Keratinocyte (primary cell): ENCODE measurements at regions not wholly inside any gene's neighbourhood (a gene's known extent, or its start where the extent isn't known, plus 50 kb on each side); places are given as distances from the start of the nearest gene placed in this dataset.

ENCODE experiments used
- DNase-seq: peaks from one replicate; pipeline ENCODE4 v3.0.0-alpha.2; 2011; ENCODE audit warnings: low read depth, missing footprints, low spot score
- FAIRE-seq: peaks from 2 replicates; lab custom pipeline; 2011; peaks lifted over from hg19 to GRCh38; lab: Jason Lieb, UNC
- H2AFZ ChIP-seq: 2 replicates; pipeline ENCODE4 v1.6.0; 2012; ENCODE audit warnings: low read length, control low read depth, inconsistent platforms; ENCODE audit not compliant: control insufficient read depth
- H3K27ac ChIP-seq: 2 replicates; pipeline ENCODE4 v1.5.1; 2011; ENCODE audit warnings: low read length; ENCODE audit not compliant: control insufficient read depth, insufficient read depth
- H3K27me3 ChIP-seq: 3 replicates; pipeline ENCODE4 v1.6.0; 2011; ENCODE audit warnings: low read length; ENCODE audit not compliant: control insufficient read depth, insufficient read depth; ENCODE audit errors: extremely low read depth
- H3K36me3 ChIP-seq, 2 experiments: 2 replicates in 1 of 2; 3 replicates in 1 of 2; pipeline ENCODE4 v1.5.1; 2011; ENCODE audit warnings: low read length in 2 of 2, mild to moderate bottlenecking in 1 of 2; ENCODE audit not compliant: control insufficient read depth in 2 of 2, insufficient read depth in 2 of 2; ENCODE audit errors: extremely low read depth in 1 of 2
- H3K4me1 ChIP-seq: 3 replicates; pipeline ENCODE4 v1.5.1; 2011; ENCODE audit warnings: low read length; ENCODE audit not compliant: control insufficient read depth, insufficient read depth; ENCODE audit errors: extremely low read depth
- H3K4me2 ChIP-seq: 3 replicates; pipeline ENCODE4 v1.6.0; 2011; ENCODE audit warnings: low read depth, low read length; ENCODE audit not compliant: control insufficient read depth, insufficient read depth; ENCODE audit errors: extremely low read depth
- H3K4me3 ChIP-seq, 3 experiments: fragments of 200-600 bp in 1 of 3; sonication (generic) in 1 of 3; 2 replicates in 2 of 3; 3 replicates in 1 of 3; pipeline ENCODE4 v1.5.1; 2011 to 2016; ENCODE audit warnings: low read length in 3 of 3, mild to moderate bottlenecking in 3 of 3, control low read depth in 2 of 3, inconsistent platforms in 1 of 3, low read depth in 1 of 3, mixed read lengths in 1 of 3, mixed run types in 1 of 3, moderate library complexity in 1 of 3; ENCODE audit not compliant: control insufficient read depth in 2 of 3, insufficient read depth in 2 of 3; ENCODE audit errors: extremely low read depth in 1 of 3
- H3K79me2 ChIP-seq: 2 replicates; pipeline ENCODE4 v1.6.0; 2012; ENCODE audit warnings: low read length; ENCODE audit not compliant: control insufficient read depth, insufficient read depth
- H3K9ac ChIP-seq: 3 replicates; pipeline ENCODE4 v1.6.0; 2011; ENCODE audit warnings: low read length; ENCODE audit not compliant: control insufficient read depth, insufficient read depth; ENCODE audit errors: extremely low read depth
- H3K9me1 ChIP-seq: 3 replicates; pipeline ENCODE4 v1.6.0; 2011; ENCODE audit warnings: low read length; ENCODE audit not compliant: control insufficient read depth, insufficient read depth; ENCODE audit errors: extremely low read depth
- H3K9me3 ChIP-seq: 2 replicates; pipeline ENCODE4 v1.5.1; 2012; ENCODE audit warnings: low read depth, low read length; ENCODE audit not compliant: control insufficient read depth
- H4K20me1 ChIP-seq: 3 replicates; pipeline ENCODE4 v1.6.0; 2011; ENCODE audit warnings: low read length; ENCODE audit not compliant: control insufficient read depth, insufficient read depth; ENCODE audit errors: extremely low read depth
- EZH2 ChIP-seq: IDR thresholded peaks from one replicate; pipeline ENCODE4 v1.6.1; 2012; ENCODE audit warnings: inconsistent platforms, mild to moderate bottlenecking, low read length, moderate library complexity
- dilution Hi-C: fragments of 300-500 bp; cut with MboI; formaldehyde crosslinking; loops from one replicate; pipeline ENCODE4 v1.7.0; 2020; ENCODE audit warnings: low sequenced_read_pairs; ENCODE audit not compliant: extremely low pct_ligation_motif_present
- TF ChIP-seq, protein P1 (sequence below), 3 experiments: IDR thresholded peaks in 1 of 3; conservative IDR thresholded peaks in 1 of 3; optimal IDR thresholded peaks in 1 of 3; 2 replicates in 2 of 3; 3 replicates in 1 of 3; pipeline versions ENCODE3 to v1.5.1; 2011; ENCODE audit warnings: low read length in 3 of 3, mild to moderate bottlenecking in 3 of 3, moderate library complexity in 2 of 3, control low read depth in 1 of 3, inconsistent platforms in 1 of 3; ENCODE audit not compliant: insufficient read depth in 2 of 3; ENCODE audit errors: extremely low read depth in 1 of 3

DNA sequence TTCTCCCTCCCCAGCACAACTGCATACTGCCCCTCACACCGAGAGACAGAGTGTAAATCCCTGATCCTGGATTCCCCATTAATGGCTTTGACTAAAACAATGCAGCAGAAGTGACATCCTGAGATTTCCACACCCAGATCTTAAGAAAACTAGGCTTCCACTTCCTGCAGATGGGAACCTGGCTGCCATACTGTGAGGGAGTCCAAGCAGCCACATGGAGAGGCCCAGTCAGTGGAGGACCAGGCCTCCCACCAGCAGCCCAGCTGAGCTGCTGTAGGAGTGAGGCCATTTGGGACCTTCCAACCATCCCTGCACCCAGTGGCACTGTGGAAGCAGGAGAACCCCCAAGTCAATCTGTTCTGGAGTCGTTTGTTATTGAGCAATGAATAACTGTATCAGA is 120.6 kb downstream of the CRYAA start:
- H3K4me3 ChIP-seq, result no peak overlapping the region
- H3K4me2 ChIP-seq, result no peak overlapping the region
- no peak for DNase-seq
- H3K4me1 ChIP-seq, result no peaks in the 10 kb centered on the region
- dilution Hi-C loops, result no loop called here
- no peak overlapping the region for H3K27ac ChIP-seq
- H3K9ac ChIP-seq, result no peak overlapping the region
- H3K36me3 ChIP-seq, result no peaks in the 10 kb centered on the region
- TF ChIP-seq, protein P1, sequence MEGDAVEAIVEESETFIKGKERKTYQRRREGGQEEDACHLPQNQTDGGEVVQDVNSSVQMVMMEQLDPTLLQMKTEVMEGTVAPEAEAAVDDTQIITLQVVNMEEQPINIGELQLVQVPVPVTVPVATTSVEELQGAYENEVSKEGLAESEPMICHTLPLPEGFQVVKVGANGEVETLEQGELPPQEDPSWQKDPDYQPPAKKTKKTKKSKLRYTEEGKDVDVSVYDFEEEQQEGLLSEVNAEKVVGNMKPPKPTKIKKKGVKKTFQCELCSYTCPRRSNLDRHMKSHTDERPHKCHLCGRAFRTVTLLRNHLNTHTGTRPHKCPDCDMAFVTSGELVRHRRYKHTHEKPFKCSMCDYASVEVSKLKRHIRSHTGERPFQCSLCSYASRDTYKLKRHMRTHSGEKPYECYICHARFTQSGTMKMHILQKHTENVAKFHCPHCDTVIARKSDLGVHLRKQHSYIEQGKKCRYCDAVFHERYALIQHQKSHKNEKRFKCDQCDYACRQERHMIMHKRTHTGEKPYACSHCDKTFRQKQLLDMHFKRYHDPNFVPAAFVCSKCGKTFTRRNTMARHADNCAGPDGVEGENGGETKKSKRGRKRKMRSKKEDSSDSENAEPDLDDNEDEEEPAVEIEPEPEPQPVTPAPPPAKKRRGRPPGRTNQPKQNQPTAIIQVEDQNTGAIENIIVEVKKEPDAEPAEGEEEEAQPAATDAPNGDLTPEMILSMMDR (optimal IDR thresholded peaks at IDR 0.05 in 1 of 3, IDR thresholded peaks at IDR 0.05 in 1 of 3, conservative IDR thresholded peaks at IDR 0.05 in 1 of 3; ENCODE audit: extremely low read depth in 1 of 3, insufficient read depth in 2 of 3, low read length in 3 of 3), result no peak
- TF ChIP-seq EZH2, result no peak
- H4K20me1 ChIP-seq, result no peaks in the 10 kb centered on the region
- H2AFZ ChIP-seq, result no peak overlapping the region
- no peaks in the 10 kb centered on the region for H3K27me3 ChIP-seq
- peaks cover 2% of the 10 kb centered on the region for H3K9me3 ChIP-seq
- H3K79me2 ChIP-seq, result no peaks in the 10 kb centered on the region
- no peaks in the 10 kb centered on the region for H3K9me1 ChIP-seq
- FAIRE-seq, result no peak

DNA sequence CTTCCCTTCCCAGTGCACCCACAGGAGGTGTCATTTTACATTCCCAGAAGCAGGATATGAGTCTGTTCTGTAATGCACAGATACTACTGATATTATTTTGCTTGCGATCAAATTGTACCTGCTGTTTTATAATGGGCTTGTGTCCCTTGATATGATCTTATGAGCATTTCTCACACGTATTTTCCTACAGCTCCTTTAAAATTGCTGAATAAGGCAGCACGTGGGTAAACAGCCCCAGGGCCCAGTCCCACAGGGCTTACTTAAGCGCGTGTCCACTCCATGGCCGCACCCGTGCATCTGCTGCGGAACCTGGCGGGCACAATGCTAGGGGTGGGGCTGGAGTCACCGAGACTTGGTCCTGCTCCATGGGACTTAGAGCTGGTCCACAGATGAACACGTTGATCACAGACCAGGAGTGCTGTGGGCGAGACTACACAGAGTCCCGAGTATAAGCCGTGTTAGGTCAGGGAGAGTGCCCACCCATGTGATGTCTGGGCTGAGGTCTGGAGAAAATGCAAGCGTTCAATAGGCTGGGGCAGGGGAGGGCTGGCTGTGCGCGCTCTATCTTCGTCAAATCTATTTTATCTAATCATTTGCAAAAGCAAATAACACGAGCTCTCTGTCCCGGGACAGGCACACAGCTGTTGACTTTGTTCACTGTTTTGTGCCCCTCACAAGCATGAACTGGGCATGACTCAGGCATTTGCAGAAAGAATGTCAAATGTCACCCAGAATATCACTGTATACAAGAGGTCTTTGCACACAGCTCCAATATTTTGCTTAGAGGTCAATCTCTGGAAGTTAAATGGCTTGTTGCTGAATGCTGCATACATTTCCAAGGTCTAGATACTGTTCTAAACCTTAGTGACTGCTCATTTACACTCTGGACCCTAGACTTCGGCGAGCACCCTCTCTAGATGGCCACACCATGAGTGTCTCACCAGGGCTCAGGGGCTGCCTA is 119.3 kb downstream of the CRYAA start:
- Histone ChIP-seq H3K4me2 (no peak overlapping the region), H3K36me3 (no peaks in the 10 kb centered on the region), H3K27ac (no peak overlapping the region), H3K9ac (no peak overlapping the region), H2AFZ (no peak overlapping the region), H3K9me3 (peaks cover 2% of the 10 kb centered on the region), H3K79me2 (no peaks in the 10 kb centered on the region), H4K20me1 (no peaks in the 10 kb centered on the region), H3K27me3 (no peaks in the 10 kb centered on the region), H3K4me1 (no peaks in the 10 kb centered on the region), H3K4me3 (no peak overlapping the region), H3K9me1 (no peaks in the 10 kb centered on the region)
- TF ChIP-seq, protein P1 (optimal IDR thresholded peaks at IDR 0.05 in 1 of 3, IDR thresholded peaks at IDR 0.05 in 1 of 3, conservative IDR thresholded peaks at IDR 0.05 in 1 of 3; ENCODE audit: extremely low read depth in 1 of 3, insufficient read depth in 2 of 3, low read length in 3 of 3), result no peak
- TF ChIP-seq EZH2, result no peak
- dilution Hi-C loops, result no loop called here
- no peak for FAIRE-seq
- no peak for DNase-seq
